ENCODE measurements at regions not wholly inside any gene's neighbourhood (a gene's known extent, or its start where the extent isn't known, plus 50 kb on each side); places are given as distances from the start of the nearest gene placed in this dataset.

GRCh38 chr7:13476881-13477444 lies 512.5 kb downstream of the ETV1 start:
- no peaks in the 10 kb centered on the region for H3K36me3 Mint-ChIP-seq
- no peak overlapping the region for H3K4me3 Mint-ChIP-seq
- no peaks in the 10 kb centered on the region for H3K27me3 Mint-ChIP-seq
- no peak for DNase-seq (ENCODE audit: low spot score)
- no peak overlapping the region for H3K27ac Mint-ChIP-seq
- ATAC-seq: no peak
- no peaks in the 10 kb centered on the region for H3K4me1 Mint-ChIP-seq (ENCODE audit: low read depth in 2 of 2)
- no peaks in the 10 kb centered on the region for H3K9me3 Mint-ChIP-seq

- peaks cover 40% of the 10 kb centered on the region for H3K9me3 Mint-ChIP-seq
- no peaks in the 10 kb centered on the region for H3K27me3 Mint-ChIP-seq
- H3K4me1 Mint-ChIP-seq (ENCODE audit: low read depth in 2 of 2): no peaks in the 10 kb centered on the region
- ATAC-seq: no peak
- peaks cover 4% of the 10 kb centered on the region for H3K36me3 Mint-ChIP-seq
- H3K4me3 Mint-ChIP-seq: no peak overlapping the region
- no peak overlapping the region for H3K27ac Mint-ChIP-seq
- DNase-seq (ENCODE audit: low spot score): no peak
Observed at GRCh38 chr7:13489386-13489785, 500.1 kb downstream of the ETV1 start.

- Mint-ChIP-seq H3K27ac (no peak overlapping the region), H3K9me3 (peaks cover 23% of the 10 kb centered on the region), H3K27me3 (no peaks in the 10 kb centered on the region), H3K4me3 (no peak overlapping the region), H3K36me3 (no peaks in the 10 kb centered on the region), H3K4me1 (ENCODE audit: low read depth in 2 of 2) (no peaks in the 10 kb centered on the region)
- ATAC-seq: no peak
- no peak for DNase-seq (ENCODE audit: low spot score)
Observed at GRCh38 chr7:13496976-13497375, 492.5 kb downstream of the ETV1 start.

GRCh38 chr7:13508586-13508985 lies 480.9 kb downstream of the ETV1 start:
- H3K4me1 Mint-ChIP-seq (ENCODE audit: low read depth in 2 of 2): no peaks in the 10 kb centered on the region
- no peaks in the 10 kb centered on the region for H3K27me3 Mint-ChIP-seq
- H3K36me3 Mint-ChIP-seq: peaks cover 6% of the 10 kb centered on the region
- peaks cover 8% of the 10 kb centered on the region for H3K9me3 Mint-ChIP-seq
- ATAC-seq: no peak
- no peak overlapping the region for H3K27ac Mint-ChIP-seq
- H3K4me3 Mint-ChIP-seq: no peak overlapping the region
- no peak for DNase-seq (ENCODE audit: low spot score)

- DNase-seq (ENCODE audit: low spot score) (no peak), ATAC-seq (no peak)
- no peaks in the 10 kb centered on the region for H3K27me3 Mint-ChIP-seq
- H3K4me1 Mint-ChIP-seq (ENCODE audit: low read depth in 2 of 2): no peaks in the 10 kb centered on the region
- no peaks in the 10 kb centered on the region for H3K36me3 Mint-ChIP-seq
- H3K27ac Mint-ChIP-seq: no peak overlapping the region
- H3K9me3 Mint-ChIP-seq: peaks cover 9% of the 10 kb centered on the region
- no peak overlapping the region for H3K4me3 Mint-ChIP-seq
Observed at GRCh38 chr7:13518738-13519137, 470.7 kb downstream of the ETV1 start.

GRCh38 chr7:13524076-13524475 lies 465.4 kb downstream of the ETV1 start:
- no peak for ATAC-seq
- Mint-ChIP-seq H3K4me1 (ENCODE audit: low read depth in 2 of 2) (no peaks in the 10 kb centered on the region), H3K4me3 (no peak overlapping the region), H3K27ac (no peak overlapping the region), H3K9me3 (peaks cover 4% of the 10 kb centered on the region), H3K27me3 (no peaks in the 10 kb centered on the region), H3K36me3 (no peaks in the 10 kb centered on the region)
- DNase-seq (ENCODE audit: low spot score): no peak

GRCh38 chr7:13532028-13532753 lies 457.3 kb downstream of the ETV1 start:
- Mint-ChIP-seq H3K9me3 (no peaks in the 10 kb centered on the region), H3K27me3 (no peaks in the 10 kb centered on the region), H3K36me3 (no peaks in the 10 kb centered on the region), H3K4me1 (ENCODE audit: low read depth in 2 of 2) (no peaks in the 10 kb centered on the region), H3K4me3 (no peak overlapping the region), H3K27ac (no peak overlapping the region)
- ATAC-seq (no peak), DNase-seq (ENCODE audit: low spot score) (no peak)

GRCh38 chr7:13538669-13539068 lies 450.8 kb downstream of the ETV1 start:
- H3K9me3 Mint-ChIP-seq: peaks cover 5% of the 10 kb centered on the region
- H3K4me1 Mint-ChIP-seq (ENCODE audit: low read depth in 2 of 2): no peaks in the 10 kb centered on the region
- ATAC-seq: no peak

GRCh38 chr7:13540429-13540828 lies 449.0 kb downstream of the ETV1 start:
- DNase-seq (ENCODE audit: low spot score) (no peak), ATAC-seq (no peak)
- Mint-ChIP-seq H3K4me1 (ENCODE audit: low read depth in 2 of 2) (no peaks in the 10 kb centered on the region), H3K9me3 (peaks cover 5% of the 10 kb centered on the region), H3K4me3 (no peak overlapping the region), H3K27me3 (no peaks in the 10 kb centered on the region), H3K27ac (no peak overlapping the region), H3K36me3 (no peaks in the 10 kb centered on the region)

More at GRCh38 chr7:13538669-13539068, 450.8 kb downstream of the ETV1 start:
- Mint-ChIP-seq H3K4me3 (no peak overlapping the region), H3K27me3 (no peaks in the 10 kb centered on the region), H3K36me3 (no peaks in the 10 kb centered on the region), H3K27ac (no peak overlapping the region)
- no peak for DNase-seq (ENCODE audit: low spot score)

GRCh38 chr7:13541326-13541725 lies 448.1 kb downstream of the ETV1 start:
- ATAC-seq: no peak
- DNase-seq (ENCODE audit: low spot score): no peak
- Mint-ChIP-seq H3K27ac (no peak overlapping the region), H3K36me3 (no peaks in the 10 kb centered on the region), H3K4me3 (no peak overlapping the region), H3K9me3 (peaks cover 5% of the 10 kb centered on the region), H3K27me3 (no peaks in the 10 kb centered on the region), H3K4me1 (ENCODE audit: low read depth in 2 of 2) (no peaks in the 10 kb centered on the region)

GRCh38 chr7:13542451-13542850 lies 447.0 kb downstream of the ETV1 start:
- Mint-ChIP-seq H3K36me3 (no peaks in the 10 kb centered on the region), H3K9me3 (peaks cover 5% of the 10 kb centered on the region), H3K27me3 (no peaks in the 10 kb centered on the region), H3K27ac (no peak overlapping the region), H3K4me1 (ENCODE audit: low read depth in 2 of 2) (no peaks in the 10 kb centered on the region), H3K4me3 (no peak overlapping the region)
- no peak for DNase-seq (ENCODE audit: low spot score)
- no peak for ATAC-seq

- ATAC-seq (no peak), DNase-seq (ENCODE audit: low spot score) (no peak)
- Mint-ChIP-seq H3K4me3 (no peak overlapping the region), H3K27me3 (no peaks in the 10 kb centered on the region), H3K36me3 (no peaks in the 10 kb centered on the region), H3K27ac (no peak overlapping the region), H3K4me1 (ENCODE audit: low read depth in 2 of 2) (no peaks in the 10 kb centered on the region), H3K9me3 (peaks cover 15% of the 10 kb centered on the region)
Observed at GRCh38 chr7:13551503-13551902, 438.0 kb downstream of the ETV1 start.

- no peaks in the 10 kb centered on the region for H3K4me1 Mint-ChIP-seq (ENCODE audit: low read depth in 2 of 2)
- H3K27ac Mint-ChIP-seq: no peak overlapping the region
- H3K27me3 Mint-ChIP-seq: no peaks in the 10 kb centered on the region
- no peaks in the 10 kb centered on the region for H3K36me3 Mint-ChIP-seq
- peaks cover 7% of the 10 kb centered on the region for H3K9me3 Mint-ChIP-seq
- H3K4me3 Mint-ChIP-seq: no peak overlapping the region
- ATAC-seq: no peak
- DNase-seq (ENCODE audit: low spot score): no peak
Observed at GRCh38 chr7:13560441-13560840, 429.0 kb downstream of the ETV1 start.

GRCh38 chr7:13563257-13563656 lies 426.2 kb downstream of the ETV1 start:
- Mint-ChIP-seq H3K4me1 (ENCODE audit: low read depth in 2 of 2) (no peaks in the 10 kb centered on the region), H3K27ac (no peak overlapping the region), H3K4me3 (no peak overlapping the region), H3K9me3 (peaks cover 7% of the 10 kb centered on the region), H3K36me3 (no peaks in the 10 kb centered on the region), H3K27me3 (no peaks in the 10 kb centered on the region)
- DNase-seq (ENCODE audit: low spot score): no peak
- no peak for ATAC-seq

GRCh38 chr7:13563680-13564079 lies 425.8 kb downstream of the ETV1 start:
- Mint-ChIP-seq H3K27ac (no peak overlapping the region), H3K27me3 (no peaks in the 10 kb centered on the region), H3K4me3 (no peak overlapping the region)

More at GRCh38 chr7:13563680-13564079, 425.8 kb downstream of the ETV1 start:
- no peaks in the 10 kb centered on the region for H3K36me3 Mint-ChIP-seq
- DNase-seq (ENCODE audit: low spot score) (no peak), ATAC-seq (no peak)
- no peaks in the 10 kb centered on the region for H3K4me1 Mint-ChIP-seq (ENCODE audit: low read depth in 2 of 2)
- H3K9me3 Mint-ChIP-seq: peaks cover 9% of the 10 kb centered on the region

Data from natural killer cell treated with Interleukin-12 subunit alpha and Interleukin-12 subunit beta and Interleukin-15 and Interleukin-18, amount 100 ng/mL, for 72 hours (primary cell).